ENCODE measurements at regions not wholly inside any gene's neighbourhood (a gene's known extent, or its start where the extent isn't known, plus 50 kb on each side); places are given as distances from the start of the nearest gene placed in this dataset.

DNA sequence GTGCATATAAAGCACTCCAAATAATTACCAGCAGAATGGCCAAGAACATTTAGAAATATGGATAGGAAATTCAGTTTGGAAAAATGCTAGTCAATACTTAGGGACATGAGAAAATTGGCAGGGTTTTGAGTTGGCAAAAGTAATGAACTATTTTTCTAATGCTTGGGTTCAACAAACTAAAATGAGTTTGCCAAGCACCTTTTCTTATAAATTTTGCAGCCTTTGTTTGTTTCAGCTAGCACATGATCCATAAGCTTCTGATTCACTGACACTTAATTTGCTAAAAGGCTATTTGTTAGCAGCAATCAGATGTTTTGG, 324.8 kb downstream of the QKI start:
- intact Hi-C loops (cut with DNase I): no loop called here
- TF ChIP-seq, protein P1, sequence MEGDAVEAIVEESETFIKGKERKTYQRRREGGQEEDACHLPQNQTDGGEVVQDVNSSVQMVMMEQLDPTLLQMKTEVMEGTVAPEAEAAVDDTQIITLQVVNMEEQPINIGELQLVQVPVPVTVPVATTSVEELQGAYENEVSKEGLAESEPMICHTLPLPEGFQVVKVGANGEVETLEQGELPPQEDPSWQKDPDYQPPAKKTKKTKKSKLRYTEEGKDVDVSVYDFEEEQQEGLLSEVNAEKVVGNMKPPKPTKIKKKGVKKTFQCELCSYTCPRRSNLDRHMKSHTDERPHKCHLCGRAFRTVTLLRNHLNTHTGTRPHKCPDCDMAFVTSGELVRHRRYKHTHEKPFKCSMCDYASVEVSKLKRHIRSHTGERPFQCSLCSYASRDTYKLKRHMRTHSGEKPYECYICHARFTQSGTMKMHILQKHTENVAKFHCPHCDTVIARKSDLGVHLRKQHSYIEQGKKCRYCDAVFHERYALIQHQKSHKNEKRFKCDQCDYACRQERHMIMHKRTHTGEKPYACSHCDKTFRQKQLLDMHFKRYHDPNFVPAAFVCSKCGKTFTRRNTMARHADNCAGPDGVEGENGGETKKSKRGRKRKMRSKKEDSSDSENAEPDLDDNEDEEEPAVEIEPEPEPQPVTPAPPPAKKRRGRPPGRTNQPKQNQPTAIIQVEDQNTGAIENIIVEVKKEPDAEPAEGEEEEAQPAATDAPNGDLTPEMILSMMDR (IDR thresholded peaks at IDR 0.05): no peak
- TF ChIP-seq POLR2AphosphoS5 (IDR thresholded peaks at IDR 0.05) (no peak), POLR2A (IDR thresholded peaks at IDR 0.05) (no peak)
- H3K36me3 ChIP-seq: no peaks in the 10 kb centered on the region
- no peaks in the 10 kb centered on the region for H3K9me3 ChIP-seq
- H3K4me1 ChIP-seq (replicated peaks): no peaks in the 10 kb centered on the region
- H3K27ac ChIP-seq: no peak overlapping the region
- no peak overlapping the region for H3K4me3 ChIP-seq
- no peak for DNase-seq (ENCODE audit: low spot score)
- H3K27me3 ChIP-seq (replicated peaks; ENCODE audit: insufficient read depth): peaks cover 2% of the 10 kb centered on the region

DNA sequence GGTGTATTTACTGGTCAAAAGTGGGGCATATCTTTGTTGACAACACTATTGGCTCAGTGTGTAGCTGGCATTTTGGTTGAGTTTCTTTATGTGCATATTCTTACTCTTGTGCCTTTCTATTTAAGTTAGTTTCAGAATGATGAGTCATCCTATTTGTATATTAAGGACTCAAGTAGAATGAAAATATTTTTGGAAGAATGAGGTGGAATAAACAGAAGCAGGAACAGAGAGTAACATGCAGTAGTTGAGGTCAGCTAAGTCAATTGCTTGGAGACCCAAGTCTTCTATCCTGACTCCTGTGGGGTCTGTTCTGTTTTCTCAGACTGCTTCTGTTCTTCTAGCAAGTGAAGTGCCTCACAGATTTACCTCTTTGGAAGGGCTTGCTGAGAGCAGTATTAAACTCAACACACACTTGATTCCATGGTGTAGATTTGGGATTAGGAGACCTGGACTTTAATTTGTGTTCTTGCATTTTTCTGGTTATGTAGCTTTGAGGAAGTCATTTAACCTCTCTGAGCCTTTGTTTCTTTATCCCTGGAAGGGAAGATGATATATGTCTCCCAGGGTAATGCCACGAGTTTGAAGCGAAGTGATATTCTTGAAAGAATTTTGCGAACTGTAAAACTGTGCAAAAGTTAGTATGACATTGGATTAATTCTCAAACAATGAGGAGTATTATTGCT, 324.3 kb downstream of the QKI start:
- Histone ChIP-seq H3K4me1 (replicated peaks) (no peaks in the 10 kb centered on the region), H3K4me3 (no peak overlapping the region), H3K27me3 (replicated peaks; ENCODE audit: insufficient read depth) (peaks cover 2% of the 10 kb centered on the region), H3K27ac (no peak overlapping the region), H3K9me3 (no peaks in the 10 kb centered on the region), H3K36me3 (no peaks in the 10 kb centered on the region)
- TF ChIP-seq, protein P1 (IDR thresholded peaks at IDR 0.05): no peak
- TF ChIP-seq POLR2A (IDR thresholded peaks at IDR 0.05) (no peak), POLR2AphosphoS5 (IDR thresholded peaks at IDR 0.05) (no peak)
- intact Hi-C loops (cut with DNase I): no loop called here
- no peak for DNase-seq (ENCODE audit: low spot score)
- WGBS: 83% methylated on average over 3 of the region's 3 CpGs

DNA sequence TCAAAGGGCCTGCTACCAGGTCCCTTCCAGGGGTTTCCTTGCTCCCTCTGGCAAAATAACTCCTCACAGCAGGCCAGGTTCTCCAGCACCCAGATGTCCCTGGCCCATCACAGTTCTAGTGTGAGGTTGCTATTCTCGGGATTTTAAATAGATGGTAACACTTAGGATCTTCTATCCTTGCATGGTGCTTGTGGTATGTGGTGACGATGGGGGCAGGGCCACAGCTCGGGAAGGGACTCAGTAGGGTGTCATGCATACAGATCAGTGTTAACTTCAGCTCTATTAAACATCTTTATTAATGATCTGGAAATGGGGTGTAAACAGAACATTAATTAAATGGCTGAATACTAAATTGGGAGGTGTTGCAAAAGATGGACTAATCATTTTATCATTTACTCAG, 323.8 kb downstream of the QKI start:
- H3K4me3 ChIP-seq: no peak overlapping the region
- H3K9me3 ChIP-seq: no peaks in the 10 kb centered on the region
- no peak for DNase-seq (ENCODE audit: low spot score)
- TF ChIP-seq POLR2A (IDR thresholded peaks at IDR 0.05): no peak
- TF ChIP-seq, protein P1 (IDR thresholded peaks at IDR 0.05): no peak
- no peak for TF ChIP-seq POLR2AphosphoS5 (IDR thresholded peaks at IDR 0.05)
- H3K4me1 ChIP-seq (replicated peaks): no peaks in the 10 kb centered on the region
- peaks cover 2% of the 10 kb centered on the region for H3K27me3 ChIP-seq (replicated peaks; ENCODE audit: insufficient read depth)
- H3K27ac ChIP-seq: no peak overlapping the region
- no peaks in the 10 kb centered on the region for H3K36me3 ChIP-seq
- WGBS: 79% methylated on average over 3 of the region's 3 CpGs
- intact Hi-C loops (cut with DNase I): no loop called here

DNA sequence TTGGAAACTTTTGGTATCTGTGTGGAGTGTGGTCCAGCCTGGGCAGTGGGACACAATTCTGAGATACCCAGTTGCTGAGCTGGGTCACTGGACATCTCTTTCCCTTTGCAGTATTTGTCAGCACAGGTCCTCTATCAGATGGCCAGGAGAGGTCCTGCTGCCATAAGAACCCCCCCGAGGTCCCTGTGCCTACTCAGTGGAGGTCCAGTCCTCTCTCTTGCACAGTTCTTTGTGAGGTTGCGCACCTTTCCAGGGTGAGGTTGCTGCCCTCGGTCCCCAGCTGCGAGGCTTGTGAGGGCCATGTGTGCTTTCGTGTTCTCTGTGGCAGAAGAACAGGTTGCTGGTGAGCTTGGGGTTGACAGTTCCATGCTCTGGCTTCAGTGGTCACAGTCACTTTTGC, 320.6 kb downstream of the QKI start:
- DNase-seq (ENCODE audit: low spot score): no peak
- no peak for TF ChIP-seq POLR2A (IDR thresholded peaks at IDR 0.05)
- TF ChIP-seq POLR2AphosphoS5 (IDR thresholded peaks at IDR 0.05): no peak
- TF ChIP-seq, protein P1 (IDR thresholded peaks at IDR 0.05): no peak
- no peaks in the 10 kb centered on the region for H3K36me3 ChIP-seq
- H3K4me1 ChIP-seq (replicated peaks): no peaks in the 10 kb centered on the region
- 91% methylated on average over 5 of the region's 5 CpGs for WGBS
- H3K27ac ChIP-seq: no peak overlapping the region
- no peak overlapping the region for H3K4me3 ChIP-seq
- H3K27me3 ChIP-seq (replicated peaks; ENCODE audit: insufficient read depth): peaks cover 2% of the 10 kb centered on the region
- intact Hi-C loops (cut with DNase I): no loop called here
- no peaks in the 10 kb centered on the region for H3K9me3 ChIP-seq

DNA sequence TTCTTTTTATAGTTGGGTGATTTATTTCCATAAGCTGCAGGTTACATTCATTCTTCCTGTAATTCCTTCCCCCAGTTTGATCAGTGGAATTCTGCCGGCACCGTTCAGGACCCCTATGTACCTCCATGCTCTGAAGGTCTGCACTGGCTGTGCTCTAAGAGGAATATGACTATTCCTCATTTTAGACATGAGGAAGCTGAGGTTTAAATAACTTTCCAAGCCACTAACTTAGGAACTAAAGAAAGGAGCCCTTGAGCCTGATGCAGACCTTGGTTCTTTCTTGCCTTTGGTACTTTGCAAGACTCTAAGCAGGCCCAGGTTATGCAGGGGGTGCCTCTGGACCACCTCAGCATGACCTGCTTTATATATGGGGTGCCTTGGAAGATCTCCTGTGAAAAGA, 318.5 kb downstream of the QKI start:
- intact Hi-C loops (cut with DNase I): no loop called here
- H3K27ac ChIP-seq: no peak overlapping the region
- H3K36me3 ChIP-seq: no peaks in the 10 kb centered on the region
- H3K4me3 ChIP-seq: no peak overlapping the region
- TF ChIP-seq POLR2AphosphoS5 (IDR thresholded peaks at IDR 0.05) (no peak), POLR2A (IDR thresholded peaks at IDR 0.05) (no peak)
- TF ChIP-seq, protein P1 (IDR thresholded peaks at IDR 0.05): no peak
- H3K9me3 ChIP-seq: no peaks in the 10 kb centered on the region
- no peak for DNase-seq (ENCODE audit: low spot score)
- no peaks in the 10 kb centered on the region for H3K4me1 ChIP-seq (replicated peaks)
- WGBS: 60% methylated on average over 2 of the region's 2 CpGs
- peaks cover 2% of the 10 kb centered on the region for H3K27me3 ChIP-seq (replicated peaks; ENCODE audit: insufficient read depth)
